NOMO-1 (cell line): ENCODE measurements at regions not wholly inside any gene's neighbourhood (a gene's known extent, or its start where the extent isn't known, plus 50 kb on each side); places are given as distances from the start of the nearest gene placed in this dataset.

Source experiments
- DNase-seq, 2 experiments: peaks; one replicate each; lab custom pipeline; 2025; ENCODE audit not compliant: unreplicated experiment in 2 of 2; lab: John Stamatoyannopoulos, UW

- DNase-seq: no peak
These were observed 379.0 kb upstream of the MEF2C start for GRCh38 chr5:89262030-89262429.

- DNase-seq: no peak
These were observed 377.3 kb upstream of the MEF2C start for GRCh38 chr5:89260254-89260653.

- DNase-seq: peak in 1 of 2 experiments; percentile 3
These were observed 373.0 kb upstream of the MEF2C start for GRCh38 chr5:89255845-89256463.

DNA sequence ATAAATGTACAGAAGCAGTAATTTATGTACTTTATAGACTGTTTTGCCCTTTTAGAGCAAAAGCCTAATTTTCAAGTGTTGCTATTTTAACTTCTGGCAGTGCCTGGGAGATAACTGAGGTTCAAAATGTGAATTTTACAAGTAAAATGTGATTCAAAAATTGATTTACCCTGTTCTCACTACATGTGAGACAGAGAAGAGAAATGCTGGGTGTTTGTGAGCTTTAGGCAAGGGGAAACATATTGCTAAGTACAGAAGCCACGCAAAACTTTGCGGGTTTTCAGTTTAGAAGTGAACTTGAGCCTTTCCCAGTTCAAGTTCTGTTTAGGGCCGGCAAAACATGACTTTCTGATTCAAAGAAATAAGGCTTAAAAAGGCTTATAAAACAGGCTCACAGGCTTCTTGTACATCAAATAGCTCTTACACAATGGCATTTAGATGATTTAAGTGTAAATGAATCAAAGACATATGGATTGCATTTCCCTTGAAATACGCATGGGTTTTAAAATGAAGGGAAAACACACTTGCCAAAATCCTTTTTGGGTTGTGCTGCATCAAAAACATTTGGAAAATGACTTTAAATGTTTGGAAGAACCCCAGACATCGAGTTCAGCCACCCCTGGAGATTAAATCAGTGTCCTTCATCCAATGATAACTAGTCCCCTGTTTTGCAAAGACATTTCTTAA lies 370.8 kb upstream of the MEF2C start:
- no peak for DNase-seq

DNA sequence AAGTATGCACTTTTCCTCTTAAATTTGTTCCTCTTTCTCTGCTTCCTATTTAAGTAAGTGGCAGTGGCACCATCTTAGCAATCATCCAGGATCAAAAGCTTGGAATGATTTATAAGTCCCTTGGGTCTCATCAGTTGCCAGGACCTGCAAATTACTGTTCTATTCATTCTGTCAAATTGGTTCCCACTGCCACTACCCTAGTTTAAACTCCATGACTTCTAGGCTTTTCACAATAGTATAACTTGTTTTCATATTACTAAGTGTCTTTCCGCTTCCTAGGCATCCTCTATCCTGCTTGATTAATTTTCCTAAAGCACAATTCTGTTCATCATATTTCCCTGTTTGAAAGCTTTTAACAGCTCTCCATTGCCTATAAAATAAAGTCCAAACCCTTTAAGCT lies 363.9 kb upstream of the MEF2C start:
- peak in 1 of 2 experiments; percentile 2 for DNase-seq

- DNase-seq: peak; percentile 13 to 74
These were observed 363.3 kb upstream of the MEF2C start for GRCh38 chr5:89246252-89246651.

DNA sequence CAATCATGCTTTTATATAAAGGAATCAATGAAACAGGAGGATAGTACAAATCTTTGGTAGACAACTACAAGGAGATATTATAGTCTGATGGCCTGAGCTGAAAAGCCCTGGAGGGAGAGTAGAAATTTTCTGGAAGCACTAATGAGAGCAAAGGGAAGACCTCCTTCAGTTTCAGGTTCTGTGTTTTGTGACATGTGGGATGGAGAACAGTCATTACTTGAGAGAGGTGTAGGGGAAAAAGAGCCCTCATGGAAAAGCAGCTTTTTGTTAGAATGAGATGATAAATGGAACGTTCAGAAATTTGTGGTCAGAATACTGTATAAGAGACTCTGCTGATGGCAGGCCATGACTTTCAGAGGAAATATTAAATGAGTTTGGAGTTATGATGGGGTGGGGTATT lies 360.6 kb upstream of the MEF2C start:
- no peak for DNase-seq

DNA sequence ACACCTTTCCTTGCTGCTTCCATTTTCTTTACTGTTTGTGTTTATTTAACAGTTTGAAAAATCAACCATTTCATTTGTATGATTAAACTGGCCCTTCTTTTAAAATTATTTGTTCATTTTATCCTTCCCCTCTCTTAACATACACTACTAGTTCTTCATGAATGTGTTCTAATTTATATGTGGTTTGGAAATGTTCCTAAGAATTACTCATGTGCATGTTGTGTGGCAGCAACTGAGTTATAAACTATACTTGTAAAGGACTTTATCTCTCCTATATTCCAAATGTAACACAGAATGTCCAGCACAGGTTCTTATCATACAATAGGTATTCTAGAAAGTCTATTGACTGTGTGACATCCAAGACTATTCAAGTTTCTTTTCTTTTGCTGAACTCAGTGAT lies 358.2 kb upstream of the MEF2C start:
- no peak for DNase-seq

GRCh38 chr5:89236900-89237299 lies 353.9 kb upstream of the MEF2C start:
- DNase-seq: no peak

DNA sequence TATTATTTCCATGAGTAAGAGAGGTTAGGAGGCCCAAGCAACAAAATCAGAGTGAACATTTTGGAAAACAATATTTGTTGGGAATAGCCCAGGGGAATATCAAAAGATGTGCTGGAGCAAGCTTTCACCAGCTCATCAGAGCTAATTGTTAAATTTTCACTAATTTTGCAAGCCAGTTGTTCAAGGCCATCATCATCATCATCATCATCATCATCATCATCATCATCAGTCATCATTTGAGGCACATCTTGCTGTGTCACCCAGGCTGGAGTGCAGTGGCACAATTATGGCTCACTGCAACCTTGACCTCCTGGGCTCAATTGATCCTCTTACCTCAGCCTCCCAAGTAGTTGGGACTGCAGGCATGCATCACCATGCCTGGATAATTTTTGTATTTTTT lies 350.5 kb upstream of the MEF2C start:
- DNase-seq: no peak

- no peak for DNase-seq
These were observed 349.2 kb upstream of the MEF2C start for GRCh38 chr5:89232139-89232603.

GRCh38 chr5:89230178-89230577 lies 347.2 kb upstream of the MEF2C start:
- no peak for DNase-seq

- DNase-seq: no peak
These were observed 346.5 kb upstream of the MEF2C start for GRCh38 chr5:89229331-89230070.

DNA sequence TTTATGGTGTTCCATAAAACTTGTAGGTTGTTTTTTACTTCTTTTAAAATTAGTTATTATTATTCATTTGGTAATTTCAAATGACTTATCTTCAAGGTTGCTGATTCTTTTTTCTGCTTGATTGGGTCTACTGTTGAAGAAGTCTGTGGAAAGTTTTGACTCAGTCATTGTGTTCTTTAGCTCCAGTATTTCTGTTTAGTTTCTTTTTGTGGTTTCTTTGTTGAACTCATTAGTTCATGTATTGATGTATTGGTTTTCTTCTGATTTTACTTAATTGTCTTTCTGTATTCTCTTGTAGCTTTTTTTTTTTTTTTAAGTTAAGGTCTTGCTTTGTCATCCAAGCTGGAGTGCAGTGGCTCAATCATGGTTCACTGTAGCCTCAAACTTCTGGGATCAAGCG lies 345.4 kb upstream of the MEF2C start:
- DNase-seq: no peak

DNA sequence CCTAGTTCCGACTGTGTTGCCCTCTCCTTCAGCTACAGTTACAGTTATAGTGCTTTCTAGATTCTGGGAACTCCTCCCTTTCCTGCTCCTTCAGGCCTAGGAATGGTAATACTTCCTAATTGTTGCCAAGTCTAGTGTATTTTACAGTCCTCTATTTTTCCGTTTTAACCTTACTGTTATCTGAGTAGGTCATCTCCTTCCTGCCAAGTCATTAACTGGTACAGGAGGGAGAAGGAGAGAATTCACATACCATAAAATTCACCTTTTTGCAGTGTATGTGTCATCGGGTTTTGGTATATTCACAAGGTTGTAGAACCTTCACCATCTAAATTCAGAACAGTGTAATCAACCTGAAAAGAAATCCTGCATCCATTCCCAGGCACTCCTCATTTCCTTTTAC lies 335.4 kb upstream of the MEF2C start:
- DNase-seq: no peak

GRCh38 chr5:89216606-89217005 lies 333.6 kb upstream of the MEF2C start:
- no peak for DNase-seq

DNA sequence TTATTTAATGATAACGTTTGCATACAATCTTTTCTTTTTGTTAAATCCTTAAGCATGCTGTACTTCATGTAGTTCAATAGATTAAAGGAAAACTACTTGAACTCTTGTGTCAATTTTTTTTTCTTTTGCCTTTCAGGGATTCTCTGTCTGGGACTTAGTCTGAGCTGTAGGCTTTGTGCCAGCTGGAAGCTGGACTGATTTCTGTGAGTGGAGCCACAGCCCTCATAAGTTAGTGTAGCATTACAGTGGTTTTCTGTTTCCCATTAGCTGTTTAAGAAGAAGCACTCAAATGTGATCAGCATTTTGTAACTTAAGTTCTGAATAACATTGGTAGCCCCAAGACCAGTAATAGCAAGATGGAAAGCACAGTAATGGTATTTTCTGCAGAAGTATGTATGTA lies 330.6 kb upstream of the MEF2C start:
- DNase-seq: no peak

GRCh38 chr5:89211836-89212235 lies 328.9 kb upstream of the MEF2C start:
- no peak for DNase-seq

- DNase-seq: no peak
These were observed 325.8 kb upstream of the MEF2C start for GRCh38 chr5:89208811-89209210.

- no peak for DNase-seq
These were observed 325.4 kb upstream of the MEF2C start for GRCh38 chr5:89208392-89208791.

DNA sequence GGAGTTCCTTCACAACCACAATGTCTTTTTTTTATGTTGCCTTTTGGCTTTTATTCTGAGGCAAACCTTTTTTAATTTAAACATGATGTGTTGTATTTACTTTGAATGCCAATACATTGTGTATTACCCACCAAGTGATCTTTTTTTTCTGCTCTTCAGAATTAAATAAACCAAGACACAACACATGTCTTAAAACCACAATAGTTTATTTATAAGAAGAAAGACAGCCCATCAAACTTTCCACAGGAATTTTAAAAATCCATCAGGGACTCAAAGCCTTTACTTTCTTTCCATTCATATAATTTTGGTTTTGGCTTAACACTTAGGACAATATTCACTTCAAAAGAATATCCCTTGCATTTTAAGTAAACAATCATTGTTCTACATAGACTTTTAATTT lies 321.8 kb upstream of the MEF2C start:
- no peak for DNase-seq

- DNase-seq: no peak
These were observed 320.6 kb upstream of the MEF2C start for GRCh38 chr5:89203611-89204010.
